ENCODE measurements at regions not wholly inside any gene's neighbourhood (a gene's known extent, or its start where the extent isn't known, plus 50 kb on each side); places are given as distances from the start of the nearest gene placed in this dataset.

DNA sequence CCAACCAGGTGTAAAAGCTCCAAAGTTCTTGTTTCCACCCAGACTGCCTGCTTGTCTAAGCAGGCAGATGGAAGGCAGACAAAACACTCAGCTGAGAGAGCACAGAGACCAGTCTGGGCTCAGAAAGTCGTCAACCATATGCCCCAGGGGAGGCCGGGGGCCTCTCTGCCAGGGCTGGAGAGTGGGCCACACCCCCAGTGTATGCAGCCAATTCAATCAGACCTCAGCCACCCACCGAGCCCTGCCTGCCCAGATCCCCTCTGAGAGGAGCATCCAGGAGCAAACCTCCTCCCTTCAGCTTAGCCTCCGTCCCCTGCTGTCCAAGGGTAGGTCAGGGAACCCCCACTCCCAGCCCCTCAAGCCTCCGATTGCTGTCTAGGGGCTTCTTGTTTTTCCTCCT is 196.3 kb downstream of the LSM5 start:
- TF ChIP-seq, protein P1, sequence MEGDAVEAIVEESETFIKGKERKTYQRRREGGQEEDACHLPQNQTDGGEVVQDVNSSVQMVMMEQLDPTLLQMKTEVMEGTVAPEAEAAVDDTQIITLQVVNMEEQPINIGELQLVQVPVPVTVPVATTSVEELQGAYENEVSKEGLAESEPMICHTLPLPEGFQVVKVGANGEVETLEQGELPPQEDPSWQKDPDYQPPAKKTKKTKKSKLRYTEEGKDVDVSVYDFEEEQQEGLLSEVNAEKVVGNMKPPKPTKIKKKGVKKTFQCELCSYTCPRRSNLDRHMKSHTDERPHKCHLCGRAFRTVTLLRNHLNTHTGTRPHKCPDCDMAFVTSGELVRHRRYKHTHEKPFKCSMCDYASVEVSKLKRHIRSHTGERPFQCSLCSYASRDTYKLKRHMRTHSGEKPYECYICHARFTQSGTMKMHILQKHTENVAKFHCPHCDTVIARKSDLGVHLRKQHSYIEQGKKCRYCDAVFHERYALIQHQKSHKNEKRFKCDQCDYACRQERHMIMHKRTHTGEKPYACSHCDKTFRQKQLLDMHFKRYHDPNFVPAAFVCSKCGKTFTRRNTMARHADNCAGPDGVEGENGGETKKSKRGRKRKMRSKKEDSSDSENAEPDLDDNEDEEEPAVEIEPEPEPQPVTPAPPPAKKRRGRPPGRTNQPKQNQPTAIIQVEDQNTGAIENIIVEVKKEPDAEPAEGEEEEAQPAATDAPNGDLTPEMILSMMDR (IDR thresholded peaks at IDR 0.05 in 2 of 3, conservative IDR thresholded peaks at IDR 0.05 in 1 of 3; ENCODE audit: borderline replicate concordance in 1 of 3, insufficient read depth in 1 of 3, low read depth in 2 of 3, low read length in 2 of 3): no peak
- no peak for TF ChIP-seq ZNF274 (IDR thresholded peaks at IDR 0.05; ENCODE audit: low read depth, low read length)
- no peak for TF ChIP-seq EZH2 (IDR thresholded peaks at IDR 0.05)
- no peak for TF ChIP-seq JUND (IDR thresholded peaks at IDR 0.05)
- no peak for TF ChIP-seq SP1 (IDR thresholded peaks at IDR 0.05; ENCODE audit: low read depth)
- no peak for TF ChIP-seq POLR2A (IDR thresholded peaks at IDR 0.05; ENCODE audit: borderline replicate concordance, extremely low read depth, insufficient read depth, insufficient read length)
- no peak for TF ChIP-seq SRF (IDR thresholded peaks at IDR 0.05; ENCODE audit: low read depth)
- no peak for TF ChIP-seq RAD21 (IDR thresholded peaks at IDR 0.05; ENCODE audit: low read depth)
- TF ChIP-seq ZFX (IDR thresholded peaks at IDR 0.05): no peak
- TF ChIP-seq, protein P2, sequence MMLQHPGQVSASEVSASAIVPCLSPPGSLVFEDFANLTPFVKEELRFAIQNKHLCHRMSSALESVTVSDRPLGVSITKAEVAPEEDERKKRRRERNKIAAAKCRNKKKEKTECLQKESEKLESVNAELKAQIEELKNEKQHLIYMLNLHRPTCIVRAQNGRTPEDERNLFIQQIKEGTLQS (IDR thresholded peaks at IDR 0.05): no peak
- no peak for TF ChIP-seq CEBPB (IDR thresholded peaks at IDR 0.05; ENCODE audit: low read depth)
- TF ChIP-seq EZH2phosphoT487 (IDR thresholded peaks at IDR 0.05; ENCODE audit: borderline replicate concordance): no peak
- no peak for TF ChIP-seq YY1 (IDR thresholded peaks at IDR 0.05; ENCODE audit: extremely low read depth, insufficient replicate concordance, low read depth, low read length)
- TF ChIP-seq, protein P3, sequence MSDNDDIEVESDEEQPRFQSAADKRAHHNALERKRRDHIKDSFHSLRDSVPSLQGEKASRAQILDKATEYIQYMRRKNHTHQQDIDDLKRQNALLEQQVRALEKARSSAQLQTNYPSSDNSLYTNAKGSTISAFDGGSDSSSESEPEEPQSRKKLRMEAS (IDR thresholded peaks at IDR 0.05): no peak
- TF ChIP-seq POLR2AphosphoS5 (IDR thresholded peaks at IDR 0.05; ENCODE audit: low read depth, low read length): no peak
- no peak for TF ChIP-seq TCF7L2 (IDR thresholded peaks at IDR 0.05; ENCODE audit: borderline replicate concordance, extremely low read depth, insufficient read depth, insufficient read length)
- no peak for TF ChIP-seq EGR1 (IDR thresholded peaks at IDR 0.05; ENCODE audit: low read depth)
- TF ChIP-seq, protein P4, sequence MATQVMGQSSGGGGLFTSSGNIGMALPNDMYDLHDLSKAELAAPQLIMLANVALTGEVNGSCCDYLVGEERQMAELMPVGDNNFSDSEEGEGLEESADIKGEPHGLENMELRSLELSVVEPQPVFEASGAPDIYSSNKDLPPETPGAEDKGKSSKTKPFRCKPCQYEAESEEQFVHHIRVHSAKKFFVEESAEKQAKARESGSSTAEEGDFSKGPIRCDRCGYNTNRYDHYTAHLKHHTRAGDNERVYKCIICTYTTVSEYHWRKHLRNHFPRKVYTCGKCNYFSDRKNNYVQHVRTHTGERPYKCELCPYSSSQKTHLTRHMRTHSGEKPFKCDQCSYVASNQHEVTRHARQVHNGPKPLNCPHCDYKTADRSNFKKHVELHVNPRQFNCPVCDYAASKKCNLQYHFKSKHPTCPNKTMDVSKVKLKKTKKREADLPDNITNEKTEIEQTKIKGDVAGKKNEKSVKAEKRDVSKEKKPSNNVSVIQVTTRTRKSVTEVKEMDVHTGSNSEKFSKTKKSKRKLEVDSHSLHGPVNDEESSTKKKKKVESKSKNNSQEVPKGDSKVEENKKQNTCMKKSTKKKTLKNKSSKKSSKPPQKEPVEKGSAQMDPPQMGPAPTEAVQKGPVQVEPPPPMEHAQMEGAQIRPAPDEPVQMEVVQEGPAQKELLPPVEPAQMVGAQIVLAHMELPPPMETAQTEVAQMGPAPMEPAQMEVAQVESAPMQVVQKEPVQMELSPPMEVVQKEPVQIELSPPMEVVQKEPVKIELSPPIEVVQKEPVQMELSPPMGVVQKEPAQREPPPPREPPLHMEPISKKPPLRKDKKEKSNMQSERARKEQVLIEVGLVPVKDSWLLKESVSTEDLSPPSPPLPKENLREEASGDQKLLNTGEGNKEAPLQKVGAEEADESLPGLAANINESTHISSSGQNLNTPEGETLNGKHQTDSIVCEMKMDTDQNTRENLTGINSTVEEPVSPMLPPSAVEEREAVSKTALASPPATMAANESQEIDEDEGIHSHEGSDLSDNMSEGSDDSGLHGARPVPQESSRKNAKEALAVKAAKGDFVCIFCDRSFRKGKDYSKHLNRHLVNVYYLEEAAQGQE (IDR thresholded peaks at IDR 0.05; ENCODE audit: low read depth): no peak
- H3K4me2 ChIP-seq (ENCODE audit: low read length): no peak overlapping the region
- H3K36me3 ChIP-seq (ENCODE audit: control insufficient read depth in 1 of 2, insufficient read depth in 2 of 2, low read length in 2 of 2): no peaks in the 10 kb centered on the region
- H3K27ac ChIP-seq (ENCODE audit: low read depth, low read length): no peak overlapping the region
- H3K27me3 ChIP-seq (ENCODE audit: insufficient read depth, low read length): peaks cover 3% of the 10 kb centered on the region
- no peaks in the 10 kb centered on the region for H3K9me3 ChIP-seq (ENCODE audit: control insufficient read depth in 1 of 2, insufficient read depth in 1 of 2, low read depth in 1 of 2, low read length in 2 of 2)
- RAD21 ChIA-PET (ENCODE audit: low non-redundant PET in 1 of 2, low total read pairs in 2 of 2, uncharacterized antibody in 2 of 2, unreplicated experiment in 2 of 2): no interaction called here
- H3K9me2 ChIP-seq (ENCODE audit: insufficient read depth): no peaks in the 10 kb centered on the region
- POLR2A ChIA-PET: no interaction called here
- no peak for DNase-seq (ENCODE audit: low read depth, low spot score)
- no peaks in the 10 kb centered on the region for H4K20me1 ChIP-seq (ENCODE audit: insufficient read depth)
- H3K4me3 ChIP-seq (replicated peaks in 1 of 2; ENCODE audit: low read depth in 1 of 2, low read length in 2 of 2): no peak overlapping the region
- no peak overlapping the region for H3K9ac ChIP-seq (ENCODE audit: low read length)
- intact Hi-C loops (cut with micrococcal nuclease): no loop called here
- H3K4me1 ChIP-seq (ENCODE audit: control insufficient read depth in 1 of 2, insufficient read depth in 2 of 2, low read length in 2 of 2): no peaks in the 10 kb centered on the region
- CTCF ChIA-PET: no interaction called here
- no TSS peak for BruUV-seq (replicated peaks)
- no peak for ATAC-seq
- H2AFZ ChIP-seq (ENCODE audit: low read depth, low read length, poor library complexity, severe bottlenecking): no peak overlapping the region
- H3K79me2 ChIP-seq (ENCODE audit: insufficient read depth, low read length): no peaks in the 10 kb centered on the region

Data from HCT116 (cell line).